PC-9 (cell line): ENCODE measurements at regions not wholly inside any gene's neighbourhood (a gene's known extent, or its start where the extent isn't known, plus 50 kb on each side); places are given as distances from the start of the nearest gene placed in this dataset.

Source experiments
- CTCF ChIP-seq: fragments of 200-600 bp; sonication (generic); conservative IDR thresholded peaks from 2 replicates; pipeline ENCODE4 v1.6.1; 2017; ENCODE audit warnings: mixed run types, antibody characterized with exemption, mild to moderate bottlenecking, moderate library complexity
- EZH2 ChIP-seq: fragments of 200-600 bp; sonication (generic); IDR thresholded peaks from 2 replicates; pipeline ENCODE4 v1.8.0; 2017; ENCODE audit warnings: antibody characterized with exemption, low read depth

GRCh38 chr10:52571516-52572182 is 200.9 kb downstream of the MBL2 start:
- TF ChIP-seq CTCF (no peak), EZH2 (no peak)
